ENCODE measurements at regions not wholly inside any gene's neighbourhood (a gene's known extent, or its start where the extent isn't known, plus 50 kb on each side); places are given as distances from the start of the nearest gene placed in this dataset.

- POLR2A ChIA-PET (ENCODE audit: unreplicated experiment), result no interaction called here
- Histone ChIP-seq H2BK5ac (ENCODE audit: low read depth, low read length, poor library complexity, severe bottlenecking) (no peak overlapping the region), H2AK5ac (ENCODE audit: low read depth, low read length) (no peak overlapping the region), H3K4ac (ENCODE audit: low read depth, low read length) (no peak overlapping the region), H3K56ac (ENCODE audit: extremely low read depth, insufficient read depth, low read length) (no peak overlapping the region), H2BK20ac (ENCODE audit: low read depth, low read length) (no peak overlapping the region), H3K27me3 (ENCODE audit: control insufficient read depth, insufficient read depth, low read length) (no peaks in the 10 kb centered on the region), H3K4me3 (ENCODE audit: insufficient read depth, low read depth, low read length) (no peak overlapping the region), H3K23ac (ENCODE audit: low read depth, low read length) (no peak overlapping the region), H3K27ac (ENCODE audit: insufficient read depth, low read length) (no peak overlapping the region), H2BK15ac (ENCODE audit: low read depth, low read length) (no peak overlapping the region), H2AK9ac (replicated peaks; ENCODE audit: low read depth, low read length, poor library complexity) (no peak overlapping the region), H4K91ac (ENCODE audit: insufficient read depth, low read depth, low read length) (no peak overlapping the region), H4K8ac (ENCODE audit: low read depth in 2 of 2, low read length in 2 of 2) (no peak overlapping the region), H3K9ac (ENCODE audit: low read depth, low read length) (no peak overlapping the region), H3K14ac (replicated peaks; ENCODE audit: low read depth, low read length) (no peak overlapping the region), H3K9me3 (ENCODE audit: control insufficient read depth, insufficient read depth, low read length) (no peaks in the 10 kb centered on the region), H4K20me1 (ENCODE audit: insufficient read depth, low read length) (no peaks in the 10 kb centered on the region), H3K9me1 (ENCODE audit: insufficient read depth, low read length) (no peaks in the 10 kb centered on the region), H3K79me1 (ENCODE audit: low read depth in 1 of 2, low read length in 2 of 2) (no peaks in the 10 kb centered on the region), H4K5ac (ENCODE audit: low read depth, low read length) (no peak overlapping the region), H2BK120ac (ENCODE audit: low read depth, low read length) (no peak overlapping the region), H2AFZ (replicated peaks; ENCODE audit: low read length, poor library complexity) (no peak overlapping the region), H3K4me2 (ENCODE audit: low read depth, low read length) (no peak overlapping the region), H3K4me1 (ENCODE audit: control insufficient read depth, insufficient read depth, low read length) (no peaks in the 10 kb centered on the region), H3K36me3 (ENCODE audit: control insufficient read depth, insufficient read depth, low read length) (no peaks in the 10 kb centered on the region), H3K18ac (ENCODE audit: low read depth, low read length) (no peak overlapping the region)
- intact Hi-C loops (cut with micrococcal nuclease), result no loop called here
- no CpG with 5 or more reads among the region's 2 CpGs for WGBS, 2 experiments (ENCODE audit: extremely low coverage in 2 of 2, insufficient read length in 1 of 2)
- dilution Hi-C loops (cut with HindIII; ENCODE audit: low sequenced_read_pairs, unreplicated experiment), result no loop called here
- DNase-seq, result no peak
- TF ChIP-seq SMC3 (IDR thresholded peaks at IDR 0.05; ENCODE audit: low read depth, low read length), result no peak
- TF ChIP-seq CEBPB (IDR thresholded peaks at IDR 0.05; ENCODE audit: low read depth, low read length), result no peak
- TF ChIP-seq NFE2L2 (IDR thresholded peaks at IDR 0.05; ENCODE audit: low read depth, low read length), result no peak
- TF ChIP-seq, protein P1, sequence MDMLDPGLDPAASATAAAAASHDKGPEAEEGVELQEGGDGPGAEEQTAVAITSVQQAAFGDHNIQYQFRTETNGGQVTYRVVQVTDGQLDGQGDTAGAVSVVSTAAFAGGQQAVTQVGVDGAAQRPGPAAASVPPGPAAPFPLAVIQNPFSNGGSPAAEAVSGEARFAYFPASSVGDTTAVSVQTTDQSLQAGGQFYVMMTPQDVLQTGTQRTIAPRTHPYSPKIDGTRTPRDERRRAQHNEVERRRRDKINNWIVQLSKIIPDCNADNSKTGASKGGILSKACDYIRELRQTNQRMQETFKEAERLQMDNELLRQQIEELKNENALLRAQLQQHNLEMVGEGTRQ (IDR thresholded peaks at IDR 0.05; ENCODE audit: low read depth, low read length), result no peak
- no peak for TF ChIP-seq CHD1 (IDR thresholded peaks at IDR 0.05; ENCODE audit: low read depth, low read length)
- no peak for TF ChIP-seq MXI1 (IDR thresholded peaks at IDR 0.05; ENCODE audit: borderline replicate concordance, low read depth, low read length)
- TF ChIP-seq MAZ (IDR thresholded peaks at IDR 0.05; ENCODE audit: borderline replicate concordance, low read depth, low read length), result no peak
- CTCF ChIA-PET, result interaction anchor here (0.7 to 1.3 kb wide), 2 partner anchors 23 to 26 kb away, joined by 3 to 5 read pairs; no protein-coding TSS in a partner anchor
- no TSS peak for BruUV-seq (replicated peaks)
- no peak for ATAC-seq (ENCODE audit: low read depth)
- in situ Hi-C loops (cut with MboI; ENCODE audit: low sequenced_read_pairs), result no loop called here
Observed at GRCh38 chr4:100569196-100569595, 51.4 kb upstream of the EMCN start.

Data from IMR-90 (cell line).